ENCODE measurements at regions not wholly inside any gene's neighbourhood (a gene's known extent, or its start where the extent isn't known, plus 50 kb on each side); places are given as distances from the start of the nearest gene placed in this dataset.

DNA sequence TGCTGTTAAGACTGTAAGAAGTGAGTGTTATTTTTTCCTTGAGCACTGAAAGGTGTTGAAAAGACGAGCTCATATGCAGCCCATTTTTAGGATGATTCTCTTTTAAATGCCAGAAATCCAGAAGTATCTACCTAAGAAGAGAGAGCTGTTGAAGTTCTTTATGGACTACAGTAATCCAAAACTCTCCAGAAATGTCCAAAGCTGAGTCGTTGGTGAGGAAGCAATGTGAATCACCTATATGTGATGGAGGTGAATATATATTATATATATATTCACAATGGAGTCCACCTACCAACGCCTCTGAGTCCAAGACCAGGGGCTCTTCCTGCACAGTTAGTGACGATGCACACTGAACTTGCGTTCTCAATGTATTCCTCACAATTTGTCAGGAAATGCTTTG is 252.7 kb upstream of the PITRM1 start:
- TF ChIP-seq, protein P1, sequence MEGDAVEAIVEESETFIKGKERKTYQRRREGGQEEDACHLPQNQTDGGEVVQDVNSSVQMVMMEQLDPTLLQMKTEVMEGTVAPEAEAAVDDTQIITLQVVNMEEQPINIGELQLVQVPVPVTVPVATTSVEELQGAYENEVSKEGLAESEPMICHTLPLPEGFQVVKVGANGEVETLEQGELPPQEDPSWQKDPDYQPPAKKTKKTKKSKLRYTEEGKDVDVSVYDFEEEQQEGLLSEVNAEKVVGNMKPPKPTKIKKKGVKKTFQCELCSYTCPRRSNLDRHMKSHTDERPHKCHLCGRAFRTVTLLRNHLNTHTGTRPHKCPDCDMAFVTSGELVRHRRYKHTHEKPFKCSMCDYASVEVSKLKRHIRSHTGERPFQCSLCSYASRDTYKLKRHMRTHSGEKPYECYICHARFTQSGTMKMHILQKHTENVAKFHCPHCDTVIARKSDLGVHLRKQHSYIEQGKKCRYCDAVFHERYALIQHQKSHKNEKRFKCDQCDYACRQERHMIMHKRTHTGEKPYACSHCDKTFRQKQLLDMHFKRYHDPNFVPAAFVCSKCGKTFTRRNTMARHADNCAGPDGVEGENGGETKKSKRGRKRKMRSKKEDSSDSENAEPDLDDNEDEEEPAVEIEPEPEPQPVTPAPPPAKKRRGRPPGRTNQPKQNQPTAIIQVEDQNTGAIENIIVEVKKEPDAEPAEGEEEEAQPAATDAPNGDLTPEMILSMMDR (IDR thresholded peaks at IDR 0.05; ENCODE audit: insufficient read depth, low read depth, low read length, missing control alignments): no peak
- no peak overlapping the region for H3K4me3 ChIP-seq (ENCODE audit: low read depth, low read length)
- no peak for DNase-seq (ENCODE audit: low read depth)

DNA sequence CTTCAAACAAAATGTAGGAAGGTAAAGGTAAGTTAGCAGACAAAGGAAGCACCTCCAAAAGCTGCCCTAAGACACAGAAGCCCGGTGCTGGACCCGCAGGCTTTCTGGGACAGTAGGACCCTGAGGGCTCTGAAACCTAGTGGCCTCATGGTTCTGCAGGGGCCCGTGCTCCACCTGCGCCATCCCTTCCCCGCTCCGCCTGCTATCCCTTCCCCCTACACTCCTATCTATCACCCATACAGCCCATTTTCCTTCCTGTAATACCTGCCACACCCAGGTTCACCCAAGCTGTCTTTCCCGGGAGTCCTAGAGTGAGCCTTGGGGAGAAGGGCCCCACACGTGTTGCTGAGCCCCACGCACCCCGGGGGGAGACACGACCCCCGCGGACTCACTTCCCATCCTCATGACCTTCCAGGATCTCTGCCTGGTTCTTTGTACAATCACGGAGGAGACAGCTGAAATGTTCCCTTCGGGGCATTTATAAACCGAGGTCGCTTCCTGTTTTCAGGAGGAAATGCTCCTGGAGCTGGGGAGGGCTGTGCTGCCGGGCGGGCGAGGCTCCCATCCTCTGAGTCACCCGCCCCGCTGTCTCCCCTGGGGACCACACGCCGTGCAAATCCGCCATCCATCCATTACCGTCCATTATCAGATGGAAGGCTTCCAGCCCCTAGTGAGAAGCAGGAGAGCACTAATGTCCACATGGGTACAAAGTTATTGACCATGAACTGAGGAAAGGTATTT is 251.7 kb upstream of the PITRM1 start:
- TF ChIP-seq, protein P1 (IDR thresholded peaks at IDR 0.05; ENCODE audit: insufficient read depth, low read depth, low read length, missing control alignments): no peak
- no peak for DNase-seq (ENCODE audit: low read depth)
- no peak overlapping the region for H3K4me3 ChIP-seq (ENCODE audit: low read depth, low read length)

DNA sequence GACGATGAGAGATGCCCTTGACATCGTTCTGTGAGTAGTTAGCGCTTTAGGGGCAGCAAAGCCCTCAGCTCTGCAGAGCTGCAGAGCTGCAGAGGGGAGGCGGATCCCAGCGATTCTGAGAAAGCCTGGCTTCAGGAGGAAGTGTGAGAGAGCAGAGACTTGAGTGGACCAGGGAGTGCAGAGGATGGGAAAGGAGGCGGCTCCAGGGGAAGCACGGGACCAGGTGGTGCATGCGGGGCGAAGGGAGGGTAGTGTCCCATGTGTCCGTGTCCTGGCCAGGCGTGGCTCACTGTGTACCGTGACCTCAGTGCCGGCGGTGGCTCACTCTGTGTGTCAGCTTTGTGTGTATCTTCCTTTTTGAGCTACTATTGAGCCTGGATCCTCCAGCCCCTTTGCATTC is 250.8 kb upstream of the PITRM1 start:
- TF ChIP-seq, protein P1 (IDR thresholded peaks at IDR 0.05; ENCODE audit: insufficient read depth, low read depth, low read length, missing control alignments): no peak
- no peak overlapping the region for H3K4me3 ChIP-seq (ENCODE audit: low read depth, low read length)
- DNase-seq (ENCODE audit: low read depth): no peak

DNA sequence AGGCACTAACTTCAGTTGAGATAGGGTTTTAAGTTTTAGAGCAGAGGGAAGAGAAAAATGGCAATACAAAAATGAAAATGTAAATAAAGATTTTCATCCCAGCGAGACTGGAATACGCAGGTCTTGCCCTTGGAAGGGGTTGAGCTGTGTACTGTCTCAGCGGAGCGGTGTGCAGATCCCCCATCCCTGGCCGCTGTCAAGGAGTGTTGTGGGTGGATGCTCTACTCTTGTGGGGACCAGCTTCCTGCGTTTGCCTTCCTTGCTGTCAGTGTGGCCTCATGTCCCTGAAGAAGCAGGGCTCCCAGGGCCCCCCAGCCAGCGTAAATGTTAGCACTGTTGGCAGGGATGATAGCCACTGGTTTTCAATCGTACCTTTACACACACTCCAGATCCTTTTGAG is 249.7 kb upstream of the PITRM1 start:
- TF ChIP-seq, protein P1 (IDR thresholded peaks at IDR 0.05; ENCODE audit: insufficient read depth, low read depth, low read length, missing control alignments): no peak
- H3K4me3 ChIP-seq (ENCODE audit: low read depth, low read length): no peak overlapping the region
- DNase-seq (ENCODE audit: low read depth): no peak

DNA sequence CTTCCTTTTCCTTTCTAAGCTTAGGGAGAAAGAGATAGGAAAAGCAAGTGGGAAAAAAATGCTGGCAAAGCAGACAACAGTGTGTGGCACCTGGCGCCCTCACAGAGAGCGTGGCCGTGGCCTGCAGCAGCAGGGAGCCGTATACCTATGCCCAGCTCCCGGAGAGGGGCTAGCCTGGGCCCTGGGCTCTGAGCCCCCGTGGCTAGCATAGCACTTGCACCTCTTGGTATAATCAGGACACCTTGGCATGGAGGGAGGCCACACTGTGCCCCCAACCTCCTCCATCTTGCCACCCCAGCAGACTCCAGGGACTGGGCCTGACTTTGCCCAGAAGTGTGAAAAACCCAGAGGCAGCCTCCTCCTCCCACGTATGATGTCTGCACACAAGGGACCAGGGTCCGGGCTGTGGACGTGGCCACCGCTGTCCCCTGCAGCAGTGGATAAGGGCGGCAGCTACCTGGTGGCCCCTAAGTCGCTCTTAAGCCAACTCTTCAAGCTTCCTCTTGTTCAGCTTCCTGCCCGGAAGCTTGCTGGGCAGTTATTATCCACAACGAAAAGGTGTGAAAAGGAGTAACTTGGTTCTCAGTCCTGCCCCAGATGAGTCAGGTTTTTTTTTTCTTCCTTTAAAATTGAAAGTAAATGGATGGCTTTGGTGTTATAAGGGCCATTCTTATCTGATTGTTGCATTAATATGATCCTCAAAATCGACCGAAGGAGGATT is 249.1 kb upstream of the PITRM1 start:
- DNase-seq (ENCODE audit: low read depth): no peak
- no peak overlapping the region for H3K4me3 ChIP-seq (ENCODE audit: low read depth, low read length)
- TF ChIP-seq, protein P1 (IDR thresholded peaks at IDR 0.05; ENCODE audit: insufficient read depth, low read depth, low read length, missing control alignments): no peak

DNA sequence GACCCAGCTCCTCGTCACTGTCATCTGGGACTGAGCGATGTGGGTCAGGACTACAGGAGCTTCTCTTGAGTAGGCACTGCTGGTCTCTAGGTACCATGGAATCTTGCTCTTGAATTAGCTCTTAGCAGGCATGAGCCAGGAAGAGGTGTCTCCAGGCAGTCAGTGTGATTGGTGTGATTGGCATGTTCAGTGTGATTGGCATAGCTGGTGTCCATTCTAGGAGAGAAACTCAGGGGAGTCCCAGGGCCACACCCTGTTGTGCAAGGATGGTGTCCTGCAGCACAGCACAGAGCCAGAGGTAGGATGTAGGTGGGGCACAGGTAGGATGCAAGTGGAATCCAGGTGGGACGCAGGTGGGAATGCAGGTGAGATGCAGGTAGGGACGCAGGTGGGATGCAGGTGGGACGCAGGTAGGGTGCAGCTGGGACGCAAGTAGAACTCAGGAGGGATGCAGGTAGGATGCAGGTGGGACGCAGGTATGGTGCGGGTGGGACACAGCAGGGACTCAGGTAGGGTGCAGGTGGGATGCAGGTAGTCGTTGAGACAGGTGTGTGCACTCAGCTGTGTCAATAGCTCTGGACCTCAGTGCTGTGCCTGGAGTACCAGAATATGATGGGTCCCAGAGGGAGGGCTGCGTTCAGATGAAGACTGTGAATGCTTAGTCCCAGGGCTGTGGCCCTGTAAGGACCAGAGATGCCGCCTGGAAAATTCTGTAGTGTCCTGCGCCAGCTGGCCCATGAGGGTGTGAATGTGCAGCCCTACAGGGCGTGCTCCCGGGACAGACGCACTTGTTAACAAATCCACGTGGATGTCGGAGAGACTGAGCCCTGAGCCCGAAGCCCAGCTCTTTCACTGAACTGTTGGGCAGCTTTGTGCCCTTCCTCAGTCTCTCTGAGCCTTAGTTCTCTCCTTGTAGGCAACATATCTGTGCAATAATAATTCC is 248.2 kb upstream of the PITRM1 start:
- TF ChIP-seq, protein P1 (IDR thresholded peaks at IDR 0.05; ENCODE audit: insufficient read depth, low read depth, low read length, missing control alignments): no peak
- H3K4me3 ChIP-seq (ENCODE audit: low read depth, low read length): no peak overlapping the region
- DNase-seq (ENCODE audit: low read depth): no peak
